H1 (cell line): ENCODE measurements at regions not wholly inside any gene's neighbourhood (a gene's known extent, or its start where the extent isn't known, plus 50 kb on each side); places are given as distances from the start of the nearest gene placed in this dataset.

Experiments used
- CTCF ChIA-PET: fragments of 300-600 bp; sonication (Branson Sonifier 250); formaldehyde crosslinking; loops from one replicate; lab custom pipeline; 2021; ENCODE audit not compliant: partially characterized antibody; lab: Charles Lee
- POLR2A ChIA-PET: fragments of 300-600 bp; sonication (Branson Sonifier 250); formaldehyde crosslinking; loops from one replicate; lab custom pipeline; 2021; ENCODE audit warnings: inconsistent platforms; ENCODE audit not compliant: partially characterized antibody; lab: Charles Lee
- DNase-seq, 2 experiments: peaks; one replicate each; pipeline versions ENCODE4 v3.0.0 to v3.0.0-alpha.2; 2010 to 2022; ENCODE audit warnings: low spot score in 2 of 2, low read depth in 1 of 2, mixed read lengths in 1 of 2
- FAIRE-seq: peaks from 2 replicates; lab custom pipeline; 2011; peaks lifted over from hg19 to GRCh38; lab: Jason Lieb, UNC
- H2AFZ ChIP-seq: 2 replicates; pipeline ENCODE4 v1.8.1; 2012; ENCODE audit warnings: low read length, inconsistent platforms
- H2AK5ac ChIP-seq: 2 replicates; pipeline ENCODE4 v1.6.1; 2013; ENCODE audit warnings: low read depth, low read length
- H2BK120ac ChIP-seq: replicated peaks from 2 replicates; pipeline ENCODE3; 2013; ENCODE audit warnings: low read depth, low read length, inconsistent platforms
- H2BK12ac ChIP-seq: 2 replicates; pipeline ENCODE4 v1.6.1; 2013; ENCODE audit warnings: low read depth, low read length
- H2BK15ac ChIP-seq: 2 replicates; pipeline ENCODE4 v1.6.1; 2013; ENCODE audit warnings: low read length
- H2BK20ac ChIP-seq: 2 replicates; pipeline ENCODE4 v1.6.1; 2013; ENCODE audit warnings: low read length
- H2BK5ac ChIP-seq: 2 replicates; pipeline ENCODE4 v1.6.1; 2013; ENCODE audit warnings: low read depth, low read length
- H3K14ac ChIP-seq: 2 replicates; pipeline ENCODE4 v1.6.1; 2013; ENCODE audit warnings: inconsistent platforms; ENCODE audit not compliant: insufficient read length
- H3K18ac ChIP-seq: 2 replicates; pipeline ENCODE4 v1.6.1; 2013; ENCODE audit warnings: low read length; ENCODE audit errors: extremely low read depth
- H3K23ac ChIP-seq: 2 replicates; pipeline ENCODE4 v1.6.1; 2013; ENCODE audit warnings: inconsistent platforms; ENCODE audit not compliant: insufficient read length
- H3K23me2 ChIP-seq: 2 replicates; pipeline ENCODE4 v1.6.1; 2013; ENCODE audit warnings: low read depth, low read length
- H3K27ac ChIP-seq: 2 replicates; pipeline ENCODE4 v1.6.1; 2011; ENCODE audit warnings: low read depth, low read length, inconsistent platforms
- H3K27me3 ChIP-seq, 4 experiments: replicated peaks in 1 of 4; 1 replicate in 1 of 4; 2 replicates in 3 of 4; pipeline versions ENCODE4 v1.6.1 to v1.8.1; 2011 to 2013; ENCODE audit warnings: low read length in 3 of 4, mild to moderate bottlenecking in 3 of 4, inconsistent platforms in 2 of 4, mixed read lengths in 2 of 4, moderate library complexity in 1 of 4; ENCODE audit not compliant: control insufficient read depth in 3 of 4, insufficient read depth in 3 of 4; ENCODE audit errors: extremely low read depth in 1 of 4
- H3K36me3 ChIP-seq, 4 experiments: 2 replicates each; pipeline versions ENCODE4 v1.6.1 to v1.8.1; 2011 to 2013; ENCODE audit warnings: mild to moderate bottlenecking in 4 of 4, low read length in 3 of 4, moderate library complexity in 2 of 4, control low read depth in 1 of 4, inconsistent platforms in 1 of 4; ENCODE audit not compliant: insufficient read depth in 4 of 4, control insufficient read depth in 2 of 4
- H3K4ac ChIP-seq: replicated peaks from 2 replicates; pipeline ENCODE3; 2013; ENCODE audit warnings: low read length, low read depth, mixed read lengths, inconsistent platforms; ENCODE audit not compliant: insufficient read length
- H3K4me1 ChIP-seq, 4 experiments: replicated peaks in 1 of 4; 1 replicate in 1 of 4; 2 replicates in 3 of 4; pipeline versions ENCODE4 v1.6.1 to v1.8.1; 2011 to 2013; ENCODE audit warnings: low read length in 3 of 4, inconsistent platforms in 2 of 4, mixed read lengths in 1 of 4; ENCODE audit not compliant: insufficient read depth in 4 of 4, control insufficient read depth in 3 of 4
- H3K4me2 ChIP-seq, 2 experiments: 2 replicates each; pipeline versions ENCODE4 v1.6.1 to v1.8.1; 2011 to 2013; ENCODE audit warnings: low read depth in 2 of 2, low read length in 2 of 2, control low read depth in 1 of 2, inconsistent platforms in 1 of 2, mild to moderate bottlenecking in 1 of 2; ENCODE audit not compliant: insufficient read depth in 1 of 2
- H3K4me3 ChIP-seq, 4 experiments: fragments of 200-600, 300-600 bp in 1 of 4; sonication (generic), shearing (Covaris generic), sonication (Bioruptor Twin) in 1 of 4; 2 replicates each; pipeline versions ENCODE4 v1.5.1 to v1.8.1; 2011 to 2016; ENCODE audit warnings: low read length in 4 of 4, low read depth in 3 of 4, control low read depth in 2 of 4, inconsistent platforms in 2 of 4, mild to moderate bottlenecking in 2 of 4, mixed read lengths in 1 of 4, moderate library complexity in 1 of 4; ENCODE audit not compliant: insufficient read depth in 2 of 4; ENCODE audit errors: extremely low read depth in 1 of 4
- H3K56ac ChIP-seq: replicated peaks from 2 replicates; pipeline ENCODE3; 2013; ENCODE audit warnings: low read depth, mild to moderate bottlenecking, mixed read lengths, low read length, inconsistent platforms; ENCODE audit not compliant: insufficient read length
- H3K79me1 ChIP-seq: 2 replicates; pipeline ENCODE4 v1.6.1; 2013; ENCODE audit warnings: low read depth, low read length, control low read depth
- H3K79me2 ChIP-seq, 2 experiments: 2 replicates each; pipeline versions ENCODE4 v1.6.1 to v1.8.1; 2012 to 2013; ENCODE audit warnings: low read length in 2 of 2, mild to moderate bottlenecking in 2 of 2, inconsistent platforms in 1 of 2; ENCODE audit not compliant: insufficient read depth in 2 of 2, control insufficient read depth in 1 of 2
- H3K9ac ChIP-seq, 4 experiments: replicated peaks in 1 of 4; 1 replicate in 1 of 4; 2 replicates in 3 of 4; pipeline versions ENCODE4 v1.6.1 to v1.8.1; 2011 to 2013; ENCODE audit warnings: low read depth in 3 of 4, low read length in 3 of 4, control low read depth in 2 of 4, mild to moderate bottlenecking in 2 of 4, moderate library complexity in 2 of 4, inconsistent platforms in 1 of 4; ENCODE audit errors: extremely low read depth in 1 of 4
- H3K9me3 ChIP-seq, 2 experiments: 2 replicates each; pipeline versions ENCODE4 v1.6.1 to v1.8.1; 2012 to 2013; ENCODE audit warnings: mild to moderate bottlenecking in 2 of 2, moderate library complexity in 2 of 2, control low read depth in 1 of 2, inconsistent platforms in 1 of 2, low read depth in 1 of 2, low read length in 1 of 2, mixed read lengths in 1 of 2; ENCODE audit not compliant: insufficient read depth in 2 of 2
- H4K20me1 ChIP-seq, 2 experiments: replicated peaks in 1 of 2; 2 replicates each; pipeline versions ENCODE3 to v1.8.1; 2011 to 2013; ENCODE audit warnings: inconsistent platforms in 2 of 2, low read length in 2 of 2, mild to moderate bottlenecking in 1 of 2; ENCODE audit not compliant: insufficient read depth in 2 of 2, control insufficient read depth in 1 of 2
- H4K5ac ChIP-seq: 2 replicates; pipeline ENCODE4 v1.6.1; 2013; ENCODE audit warnings: low read length, low read depth, mixed read lengths, inconsistent platforms; ENCODE audit not compliant: insufficient read length
- H4K8ac ChIP-seq: 2 replicates; pipeline ENCODE4 v1.8.0; 2013; ENCODE audit warnings: mild to moderate bottlenecking, moderate library complexity, low read length, inconsistent platforms; ENCODE audit not compliant: insufficient read depth; ENCODE audit errors: extremely low read depth
- H4K91ac ChIP-seq: replicated peaks from 2 replicates; pipeline ENCODE3; 2013; ENCODE audit warnings: low read length, mixed read lengths, inconsistent platforms; ENCODE audit not compliant: insufficient read length
- HDAC2 ChIP-seq, 2 experiments: fragments of 300-600 bp in 1 of 2; sonication (generic) in 1 of 2; IDR thresholded peaks; 2 replicates each; pipeline ENCODE4 v1.6.1; 2011 to 2012; ENCODE audit warnings: low read depth in 2 of 2, low read length in 2 of 2, mild to moderate bottlenecking in 2 of 2, moderate library complexity in 2 of 2, borderline replicate concordance in 1 of 2, inconsistent platforms in 1 of 2
- HDAC6 ChIP-seq: IDR thresholded peaks from one replicate; pipeline ENCODE4 v1.7.1; 2012; ENCODE audit warnings: low read depth, mild to moderate bottlenecking, inconsistent platforms, low read length, moderate library complexity
- KDM4A ChIP-seq: IDR thresholded peaks from one replicate; pipeline ENCODE4 v1.7.1; 2012; ENCODE audit warnings: low read depth, mild to moderate bottlenecking, moderate library complexity, low read length, inconsistent platforms; ENCODE audit not compliant: severe bottlenecking
- KDM5A ChIP-seq: fragments of 200-600 bp; IDR thresholded peaks from 2 replicates; pipeline ENCODE4 v1.7.1; 2012; ENCODE audit warnings: mild to moderate bottlenecking, low read length, inconsistent platforms, mixed read lengths
- NANOG ChIP-seq: IDR thresholded peaks from 2 replicates; pipeline ENCODE4 v1.6.1; 2011; ENCODE audit warnings: low read length, low read depth, mild to moderate bottlenecking, inconsistent platforms; ENCODE audit not compliant: insufficient read depth, poor library complexity, severe bottlenecking
- POLR2A ChIP-seq, 2 experiments: IDR thresholded peaks; 1 replicate in 1 of 2; 2 replicates in 1 of 2; pipeline ENCODE4 v1.6.1; 2011; ENCODE audit warnings: low read depth in 2 of 2, low read length in 2 of 2, mild to moderate bottlenecking in 2 of 2; ENCODE audit errors: control extremely low read depth in 1 of 2
- POLR2AphosphoS5 ChIP-seq: IDR thresholded peaks from 2 replicates; pipeline ENCODE4 v1.6.1; 2011; ENCODE audit warnings: low read depth, low read length
- RBBP5 ChIP-seq: IDR thresholded peaks from 2 replicates; pipeline ENCODE4 v1.7.1; 2012; ENCODE audit warnings: low read depth, mild to moderate bottlenecking, inconsistent platforms, low read length, moderate library complexity, borderline replicate concordance
- RXRA ChIP-seq: IDR thresholded peaks from 2 replicates; pipeline ENCODE4 v1.6.1; 2011; ENCODE audit warnings: low read depth, mild to moderate bottlenecking, low read length, moderate library complexity; ENCODE audit not compliant: insufficient read depth
- SAP30 ChIP-seq: fragments of 300-600 bp; sonication (generic); IDR thresholded peaks from 2 replicates; pipeline ENCODE4 v1.7.1; 2012; ENCODE audit warnings: low read length, moderate library complexity, mild to moderate bottlenecking, inconsistent platforms; ENCODE audit not compliant: insufficient read depth, insufficient replicate concordance
- SIN3A ChIP-seq, 2 experiments: IDR thresholded peaks in 1 of 2; conservative IDR thresholded peaks in 1 of 2; 2 replicates each; pipeline ENCODE4 v1.6.1; 2011 to 2012; ENCODE audit warnings: low read length in 2 of 2, improper control_type of control experiment in 1 of 2, low read depth in 1 of 2, mild to moderate bottlenecking in 1 of 2
- TCF12 ChIP-seq: IDR thresholded peaks from 2 replicates; pipeline ENCODE4 v1.6.1; 2011; ENCODE audit warnings: low read depth, mild to moderate bottlenecking, low read length
- WGBS, 2 experiments: shearing (Covaris generic) in 1 of 2; methylation state at CpG; one replicate each; pipeline versions ENCODE4 v1.1.6 to v1.1.7; 2013 to 2015; ENCODE audit warnings: low lambda C conversion rate in 2 of 2, mixed read lengths in 2 of 2, inconsistent platforms in 1 of 2, low coverage in 1 of 2, missing lambda C conversion rate in 1 of 2; ENCODE audit not compliant: insufficient replicate concordance in 2 of 2, insufficient coverage in 1 of 2, insufficient read length in 1 of 2; ENCODE audit errors: extremely low coverage in 1 of 2, missing lambda C conversion rate in 1 of 2; 5-methylcytosine and 5-hydroxymethylcytosine counted together

DNA sequence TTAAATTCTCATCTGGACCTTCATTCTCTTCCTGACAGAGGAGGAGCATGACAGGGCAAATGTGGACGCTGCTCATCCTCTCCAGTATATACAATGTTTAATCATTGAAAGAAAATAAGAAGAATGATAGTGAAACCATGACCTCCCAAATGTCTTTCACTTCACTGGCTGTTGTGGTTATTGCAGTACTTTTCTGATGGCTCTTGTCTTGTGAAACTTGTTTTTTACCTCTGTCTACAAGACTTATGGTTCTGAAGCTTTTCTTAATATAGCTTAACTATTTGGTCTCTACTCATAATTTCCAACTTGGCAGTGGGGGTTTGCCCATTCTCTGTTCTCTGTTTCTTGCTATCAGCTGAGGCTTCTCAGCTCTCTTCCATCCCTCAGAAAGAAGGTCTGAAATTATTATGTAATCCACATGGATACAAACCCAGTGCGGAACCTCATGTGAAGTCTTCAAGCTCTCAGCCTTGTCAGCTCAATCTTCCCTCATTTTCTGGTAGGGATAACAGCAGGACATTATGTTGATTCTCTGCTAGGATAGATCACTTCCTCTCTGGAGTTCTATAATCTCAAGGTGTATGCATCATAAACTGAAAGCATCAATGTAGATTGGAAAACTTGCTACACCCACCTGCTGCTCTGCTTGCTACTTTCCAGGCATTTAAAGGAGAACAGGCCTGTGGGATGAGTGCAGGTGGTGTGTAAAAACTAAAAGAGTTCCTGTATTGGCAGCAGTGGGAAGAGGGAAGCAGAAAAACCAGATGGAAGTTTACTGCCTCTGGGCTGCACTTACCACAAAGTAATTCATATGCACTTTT is 250.3 kb upstream of the HTR2A start:
- Histone ChIP-seq H3K23me2 (no peaks in the 10 kb centered on the region), H3K9me3 (no peaks in the 10 kb centered on the region), H2BK5ac (no peak overlapping the region), H4K5ac (no peak overlapping the region), H3K18ac (no peak overlapping the region), H3K79me1 (no peaks in the 10 kb centered on the region), H3K79me2 (no peaks in the 10 kb centered on the region), H2BK20ac (no peak overlapping the region), H4K91ac (no peak overlapping the region), H2BK12ac (no peak overlapping the region), H2AK5ac (no peak overlapping the region), H2BK120ac (no peak overlapping the region), H3K4me3 (no peak overlapping the region), H3K9ac (no peak overlapping the region), H3K56ac (no peak overlapping the region), H2AFZ (no peak overlapping the region), H3K4me1 (no peaks in the 10 kb centered on the region), H3K14ac (no peak overlapping the region), H2BK15ac (no peak overlapping the region), H3K36me3 (no peaks in the 10 kb centered on the region), H3K4ac (no peak overlapping the region), H4K8ac (no peak overlapping the region), H3K23ac (no peak overlapping the region), H4K20me1 (no peaks in the 10 kb centered on the region), H3K27ac (no peak overlapping the region), H3K4me2 (no peak overlapping the region), H3K27me3 (no peaks in the 10 kb centered on the region)
- DNase-seq, result no peak
- CTCF ChIA-PET, result interaction anchor here (1.1 kb wide), 1 partner anchor 185 kb away, joined by 3 read pairs; no protein-coding TSS in a partner anchor
- POLR2A ChIA-PET, result interaction anchor here (1.2 kb wide), 1 partner anchor 25 kb away, joined by 3 read pairs; no protein-coding TSS in a partner anchor
- WGBS, 2 experiments, result 91% methylated on average over 2 of the region's 2 CpGs; no CpG with 5 or more reads in 1 of the 2 experiments
- FAIRE-seq, result no peak
- TF ChIP-seq SAP30, result no peak
- TF ChIP-seq HDAC2 (IDR thresholded peaks at IDR 0.05; ENCODE audit: borderline replicate concordance in 1 of 2, low read depth in 2 of 2, low read length in 2 of 2), result no peak
- TF ChIP-seq TCF12, result no peak
- TF ChIP-seq RXRA, result no peak
- TF ChIP-seq POLR2AphosphoS5, result no peak
- no peak for TF ChIP-seq HDAC6
- no peak for TF ChIP-seq KDM5A
- no peak for TF ChIP-seq NANOG
- no peak for TF ChIP-seq POLR2A (IDR thresholded peaks at IDR 0.05; ENCODE audit: control extremely low read depth in 1 of 2, low read depth in 2 of 2, low read length in 2 of 2)
- no peak for TF ChIP-seq SIN3A (conservative IDR thresholded peaks at IDR 0.05 in 1 of 2, IDR thresholded peaks at IDR 0.05 in 1 of 2; ENCODE audit: low read depth in 1 of 2, low read length in 2 of 2)
- no peak for TF ChIP-seq KDM4A
- no peak for TF ChIP-seq RBBP5
